NCI-H510A (cell line): ENCODE measurements at regions not wholly inside any gene's neighbourhood (a gene's known extent, or its start where the extent isn't known, plus 50 kb on each side); places are given as distances from the start of the nearest gene placed in this dataset.
"Not testable (repeated sequence)": the region's sequence is repeated elsewhere in the genome, so short reads cannot be mapped to it uniquely, and the experiment has no call there.

Experiments
- DNase-seq: peaks from one replicate; lab custom pipeline; 2025; lab: John Stamatoyannopoulos, UW

- DNase-seq = no peak
Measured at GRCh38 chr11:110873975-110874374, 161.7 kb upstream of the ARHGAP20 start.

GRCh38 chr11:110870816-110871522 is 158.7 kb upstream of the ARHGAP20 start:
- DNase-seq = no peak

GRCh38 chr11:110867951-110868350 is 155.7 kb upstream of the ARHGAP20 start:
- no peak for DNase-seq

- DNase-seq = no peak
Measured at GRCh38 chr11:110866081-110866480, 153.8 kb upstream of the ARHGAP20 start.

- DNase-seq = peak; percentile 9
Measured at GRCh38 chr11:110862407-110862806, 150.2 kb upstream of the ARHGAP20 start.

- no peak for DNase-seq
Measured at GRCh38 chr11:110860461-110860860, 148.2 kb upstream of the ARHGAP20 start.

GRCh38 chr11:110859998-110860397 is 147.8 kb upstream of the ARHGAP20 start:
- no peak for DNase-seq

- DNase-seq = no peak
Measured at GRCh38 chr11:110859240-110859840, 147.1 kb upstream of the ARHGAP20 start.

GRCh38 chr11:110858547-110858921 is 146.3 kb upstream of the ARHGAP20 start:
- DNase-seq = no peak

- no peak for DNase-seq
Measured at GRCh38 chr11:110857892-110858546, 145.8 kb upstream of the ARHGAP20 start.

- no peak for DNase-seq
Measured at GRCh38 chr11:110856996-110857812, 145.0 kb upstream of the ARHGAP20 start.

- no peak for DNase-seq
Measured at GRCh38 chr11:110856340-110856739, 144.1 kb upstream of the ARHGAP20 start.

- DNase-seq = no peak
Measured at GRCh38 chr11:110855191-110855590, 143.0 kb upstream of the ARHGAP20 start.

GRCh38 chr11:110852921-110853490 is 140.8 kb upstream of the ARHGAP20 start:
- no peak for DNase-seq

GRCh38 chr11:110850846-110851245 is 138.6 kb upstream of the ARHGAP20 start:
- DNase-seq = no peak

GRCh38 chr11:110843053-110843452 is 130.8 kb upstream of the ARHGAP20 start:
- not testable (repeated sequence) for DNase-seq

- no peak for DNase-seq
Measured at GRCh38 chr11:110838808-110839207, 126.6 kb upstream of the ARHGAP20 start.

- DNase-seq = no peak
Measured at GRCh38 chr11:110837603-110838002, 125.4 kb upstream of the ARHGAP20 start.

GRCh38 chr11:110835106-110835505 is 122.9 kb upstream of the ARHGAP20 start:
- DNase-seq = no peak

GRCh38 chr11:110833033-110833484 is 120.8 kb upstream of the ARHGAP20 start:
- no peak for DNase-seq

- DNase-seq = no peak
Measured at GRCh38 chr11:110832539-110832938, 120.3 kb upstream of the ARHGAP20 start.

GRCh38 chr11:110832080-110832479 is 119.8 kb upstream of the ARHGAP20 start:
- DNase-seq = no peak
